Memory B cell (primary cell): ENCODE measurements at regions not wholly inside any gene's neighbourhood (a gene's known extent, or its start where the extent isn't known, plus 50 kb on each side); places are given as distances from the start of the nearest gene placed in this dataset.

Experiments used
- ATAC-seq: fragments of 150-1000 bp; cut with Tn5 transposase; 2 replicates; pipeline ENCODE4 v1.10.0; 2021; ENCODE audit warnings: low read depth, mild to moderate bottlenecking, moderate library complexity
- DNase-seq, 2 donors: peaks; one replicate each; pipeline ENCODE4 v3.0.0; 2022; ENCODE audit warnings: low spot score in 2 of 2
- H3K27ac Mint-ChIP-seq: one replicate; pipeline ENCODE4 v1.8.0; 2022; ENCODE audit warnings: mild to moderate bottlenecking, moderate library complexity, mixed read lengths
- H3K27me3 Mint-ChIP-seq: one replicate; pipeline ENCODE4 v1.8.0; 2022; ENCODE audit warnings: mixed read lengths
- H3K36me3 Mint-ChIP-seq: one replicate; pipeline ENCODE4 v1.8.0; 2022; ENCODE audit warnings: mild to moderate bottlenecking, mixed read lengths
- H3K4me1 Mint-ChIP-seq: one replicate; pipeline ENCODE4 v1.8.0; 2022; ENCODE audit warnings: mixed read lengths
- H3K4me3 Mint-ChIP-seq: one replicate; pipeline ENCODE4 v1.8.0; 2022; ENCODE audit warnings: mild to moderate bottlenecking, moderate library complexity, mixed read lengths
- H3K9me3 Mint-ChIP-seq: one replicate; pipeline ENCODE4 v1.8.0; 2022; ENCODE audit warnings: mixed read lengths

GRCh38 chr14:85420707-85421106 lies 109.2 kb upstream of the FLRT2 start:
- Mint-ChIP-seq H3K4me1 (no peaks in the 10 kb centered on the region), H3K9me3 (peaks cover 4% of the 10 kb centered on the region), H3K27me3 (no peaks in the 10 kb centered on the region), H3K36me3 (no peaks in the 10 kb centered on the region), H3K4me3 (no peak overlapping the region), H3K27ac (no peak overlapping the region)
- ATAC-seq (no peak), DNase-seq (no peak)

- DNase-seq (no peak), ATAC-seq (no peak)
- no peaks in the 10 kb centered on the region for H3K4me1 Mint-ChIP-seq
- H3K27ac Mint-ChIP-seq = no peak overlapping the region
- peaks cover 4% of the 10 kb centered on the region for H3K9me3 Mint-ChIP-seq
- H3K27me3 Mint-ChIP-seq = no peaks in the 10 kb centered on the region
- no peaks in the 10 kb centered on the region for H3K36me3 Mint-ChIP-seq
- no peak overlapping the region for H3K4me3 Mint-ChIP-seq
Observed at GRCh38 chr14:85421186-85421877, 108.6 kb upstream of the FLRT2 start.

- ATAC-seq = no peak
- Mint-ChIP-seq H3K4me3 (no peak overlapping the region), H3K27me3 (no peaks in the 10 kb centered on the region), H3K36me3 (no peaks in the 10 kb centered on the region), H3K9me3 (peaks cover 4% of the 10 kb centered on the region), H3K27ac (no peak overlapping the region), H3K4me1 (no peaks in the 10 kb centered on the region)
- DNase-seq = no peak
Observed at GRCh38 chr14:85423889-85424288, 106.1 kb upstream of the FLRT2 start.

- H3K27me3 Mint-ChIP-seq = no peaks in the 10 kb centered on the region
- H3K4me3 Mint-ChIP-seq = no peak overlapping the region
- peaks cover 4% of the 10 kb centered on the region for H3K9me3 Mint-ChIP-seq
- no peak overlapping the region for H3K27ac Mint-ChIP-seq
- ATAC-seq (no peak), DNase-seq (no peak)
- no peaks in the 10 kb centered on the region for H3K36me3 Mint-ChIP-seq
- no peaks in the 10 kb centered on the region for H3K4me1 Mint-ChIP-seq
Observed at GRCh38 chr14:85425507-85425906, 104.4 kb upstream of the FLRT2 start.

- H3K9me3 Mint-ChIP-seq = peaks cover 4% of the 10 kb centered on the region
- no peak for ATAC-seq
- H3K27ac Mint-ChIP-seq = no peak overlapping the region
- no peak overlapping the region for H3K4me3 Mint-ChIP-seq
- no peaks in the 10 kb centered on the region for H3K27me3 Mint-ChIP-seq
- DNase-seq = no peak
- H3K4me1 Mint-ChIP-seq = no peaks in the 10 kb centered on the region
- H3K36me3 Mint-ChIP-seq = no peaks in the 10 kb centered on the region
Observed at GRCh38 chr14:85426068-85426935, 103.6 kb upstream of the FLRT2 start.

- Mint-ChIP-seq H3K27ac (no peak overlapping the region), H3K4me1 (no peaks in the 10 kb centered on the region), H3K4me3 (no peak overlapping the region), H3K36me3 (no peaks in the 10 kb centered on the region), H3K9me3 (peaks cover 4% of the 10 kb centered on the region), H3K27me3 (no peaks in the 10 kb centered on the region)
- DNase-seq (no peak), ATAC-seq (no peak)
Observed at GRCh38 chr14:85428926-85429325, 101.0 kb upstream of the FLRT2 start.

GRCh38 chr14:85437148-85437547 lies 92.8 kb upstream of the FLRT2 start:
- Mint-ChIP-seq H3K4me1 (no peaks in the 10 kb centered on the region), H3K27me3 (no peaks in the 10 kb centered on the region), H3K4me3 (no peak overlapping the region), H3K36me3 (no peaks in the 10 kb centered on the region), H3K27ac (no peak overlapping the region), H3K9me3 (peaks cover 3% of the 10 kb centered on the region)
- DNase-seq (no peak), ATAC-seq (no peak)

- DNase-seq (no peak), ATAC-seq (no peak)
- no peak overlapping the region for H3K4me3 Mint-ChIP-seq
- H3K4me1 Mint-ChIP-seq = no peaks in the 10 kb centered on the region
- no peaks in the 10 kb centered on the region for H3K27me3 Mint-ChIP-seq
- peaks cover 1% of the 10 kb centered on the region for H3K9me3 Mint-ChIP-seq
- no peak overlapping the region for H3K27ac Mint-ChIP-seq
- H3K36me3 Mint-ChIP-seq = no peaks in the 10 kb centered on the region
Observed at GRCh38 chr14:85438001-85438400, 91.9 kb upstream of the FLRT2 start.

- H3K27ac Mint-ChIP-seq = no peak overlapping the region
- H3K27me3 Mint-ChIP-seq = no peaks in the 10 kb centered on the region
- no peaks in the 10 kb centered on the region for H3K4me1 Mint-ChIP-seq
- no peak overlapping the region for H3K4me3 Mint-ChIP-seq
- H3K9me3 Mint-ChIP-seq = peaks cover 1% of the 10 kb centered on the region
- no peak for ATAC-seq
- no peaks in the 10 kb centered on the region for H3K36me3 Mint-ChIP-seq
- DNase-seq = no peak
Observed at GRCh38 chr14:85438481-85438942, 91.4 kb upstream of the FLRT2 start.

- H3K27me3 Mint-ChIP-seq = no peaks in the 10 kb centered on the region
- H3K36me3 Mint-ChIP-seq = no peaks in the 10 kb centered on the region
- no peak overlapping the region for H3K27ac Mint-ChIP-seq
- no peaks in the 10 kb centered on the region for H3K4me1 Mint-ChIP-seq
- H3K9me3 Mint-ChIP-seq = peaks cover 1% of the 10 kb centered on the region
- no peak overlapping the region for H3K4me3 Mint-ChIP-seq
- DNase-seq = no peak
- no peak for ATAC-seq
Observed at GRCh38 chr14:85439696-85440328, 90.1 kb upstream of the FLRT2 start.

GRCh38 chr14:85441909-85442643 lies 87.9 kb upstream of the FLRT2 start:
- Mint-ChIP-seq H3K9me3 (peaks cover 5% of the 10 kb centered on the region), H3K36me3 (no peaks in the 10 kb centered on the region), H3K4me1 (no peaks in the 10 kb centered on the region), H3K4me3 (no peak overlapping the region), H3K27me3 (no peaks in the 10 kb centered on the region), H3K27ac (no peak overlapping the region)
- ATAC-seq = no peak
- DNase-seq = no peak

- Mint-ChIP-seq H3K36me3 (no peaks in the 10 kb centered on the region), H3K4me1 (no peaks in the 10 kb centered on the region), H3K27me3 (no peaks in the 10 kb centered on the region), H3K27ac (no peak overlapping the region), H3K4me3 (no peak overlapping the region), H3K9me3 (peaks cover 5% of the 10 kb centered on the region)
- ATAC-seq = no peak
- DNase-seq = no peak
Observed at GRCh38 chr14:85442996-85443395, 86.9 kb upstream of the FLRT2 start.

- H3K4me3 Mint-ChIP-seq = no peak overlapping the region
- no peak overlapping the region for H3K27ac Mint-ChIP-seq
- peaks cover 3% of the 10 kb centered on the region for H3K9me3 Mint-ChIP-seq
- no peaks in the 10 kb centered on the region for H3K27me3 Mint-ChIP-seq
- DNase-seq (no peak), ATAC-seq (no peak)
- H3K4me1 Mint-ChIP-seq = no peaks in the 10 kb centered on the region
- no peaks in the 10 kb centered on the region for H3K36me3 Mint-ChIP-seq
Observed at GRCh38 chr14:85444635-85445034, 85.3 kb upstream of the FLRT2 start.
